RWPE2 (cell line): ENCODE measurements at regions not wholly inside any gene's neighbourhood (a gene's known extent, or its start where the extent isn't known, plus 50 kb on each side); places are given as distances from the start of the nearest gene placed in this dataset.

ENCODE experiments used
- ATAC-seq: fragments of 200-7000 bp; cut with Tn5 transposase; 3 replicates; pipeline ENCODE4 v1.9.1; 2021; ENCODE audit warnings: low read depth
- DNase-seq: peaks from one replicate; pipeline ENCODE4 v3.0.0-alpha.2; 2020; ENCODE audit warnings: low spot score
- H3K27ac ChIP-seq: fragments of 450-650 bp; 2 replicates; pipeline ENCODE4 v1.5.1; 2017; ENCODE audit warnings: mild to moderate bottlenecking; ENCODE audit not compliant: poor library complexity, severe bottlenecking
- H3K27me3 ChIP-seq: fragments of 250-450 bp; sonication (Bioruptor Pico); 2 replicates; pipeline ENCODE4 v1.5.1; 2021; ENCODE audit warnings: mild to moderate bottlenecking, moderate library complexity; ENCODE audit not compliant: insufficient read depth, poor library complexity, severe bottlenecking
- H3K36me3 ChIP-seq: fragments of 250-450 bp; sonication (Bioruptor Pico); 2 replicates; pipeline ENCODE4 v1.5.1; 2020; ENCODE audit warnings: low read depth, mild to moderate bottlenecking, moderate library complexity
- H3K4me1 ChIP-seq: fragments of 250-450 bp; sonication (Bioruptor Pico); 2 replicates; pipeline ENCODE4 v1.5.1; 2021; ENCODE audit warnings: mild to moderate bottlenecking, moderate library complexity; ENCODE audit not compliant: insufficient read depth, poor library complexity, severe bottlenecking
- H3K4me3 ChIP-seq: fragments of 250-450 bp; sonication (Bioruptor Pico); 2 replicates; pipeline ENCODE4 v1.5.1; 2021; ENCODE audit warnings: mild to moderate bottlenecking, moderate library complexity; ENCODE audit not compliant: severe bottlenecking
- H3K9me3 ChIP-seq: fragments of 250-450 bp; sonication (Bioruptor Pico); 2 replicates; pipeline ENCODE4 v1.5.1; 2021; ENCODE audit warnings: mild to moderate bottlenecking, moderate library complexity; ENCODE audit not compliant: severe bottlenecking
- TF ChIP-seq, protein P1 (sequence below): fragments of 450-650 bp; IDR thresholded peaks from one replicate; pipeline ENCODE4 v1.5.1; 2017; ENCODE audit warnings: mild to moderate bottlenecking, moderate library complexity; ENCODE audit not compliant: poor library complexity, severe bottlenecking

DNA sequence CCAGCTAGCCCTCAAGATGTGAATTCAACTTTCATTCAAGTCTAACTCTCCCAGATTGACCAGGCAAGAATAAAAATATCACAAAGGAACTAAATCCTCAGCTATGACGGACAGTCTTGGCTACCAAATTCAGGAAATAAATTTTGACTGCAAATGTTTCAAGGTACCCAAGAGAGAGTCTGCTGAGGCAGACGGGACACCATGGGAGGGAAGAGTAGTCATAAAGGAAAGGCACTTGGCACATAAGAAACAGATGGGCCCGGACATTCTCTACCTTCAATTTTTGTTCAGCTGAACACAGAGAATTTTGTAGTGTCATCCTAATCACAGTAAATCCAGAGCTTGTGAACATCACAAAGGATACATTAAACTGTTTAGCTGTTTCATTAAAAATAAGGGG lies 390.0 kb downstream of the DTWD2 start:
- H3K4me1 ChIP-seq: no peaks in the 10 kb centered on the region
- no peaks in the 10 kb centered on the region for H3K27me3 ChIP-seq
- no peak for ATAC-seq
- no peak for DNase-seq
- H3K36me3 ChIP-seq: no peaks in the 10 kb centered on the region
- no peaks in the 10 kb centered on the region for H3K9me3 ChIP-seq
- no peak overlapping the region for H3K27ac ChIP-seq
- TF ChIP-seq, protein P1, sequence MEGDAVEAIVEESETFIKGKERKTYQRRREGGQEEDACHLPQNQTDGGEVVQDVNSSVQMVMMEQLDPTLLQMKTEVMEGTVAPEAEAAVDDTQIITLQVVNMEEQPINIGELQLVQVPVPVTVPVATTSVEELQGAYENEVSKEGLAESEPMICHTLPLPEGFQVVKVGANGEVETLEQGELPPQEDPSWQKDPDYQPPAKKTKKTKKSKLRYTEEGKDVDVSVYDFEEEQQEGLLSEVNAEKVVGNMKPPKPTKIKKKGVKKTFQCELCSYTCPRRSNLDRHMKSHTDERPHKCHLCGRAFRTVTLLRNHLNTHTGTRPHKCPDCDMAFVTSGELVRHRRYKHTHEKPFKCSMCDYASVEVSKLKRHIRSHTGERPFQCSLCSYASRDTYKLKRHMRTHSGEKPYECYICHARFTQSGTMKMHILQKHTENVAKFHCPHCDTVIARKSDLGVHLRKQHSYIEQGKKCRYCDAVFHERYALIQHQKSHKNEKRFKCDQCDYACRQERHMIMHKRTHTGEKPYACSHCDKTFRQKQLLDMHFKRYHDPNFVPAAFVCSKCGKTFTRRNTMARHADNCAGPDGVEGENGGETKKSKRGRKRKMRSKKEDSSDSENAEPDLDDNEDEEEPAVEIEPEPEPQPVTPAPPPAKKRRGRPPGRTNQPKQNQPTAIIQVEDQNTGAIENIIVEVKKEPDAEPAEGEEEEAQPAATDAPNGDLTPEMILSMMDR: no peak
- no peak overlapping the region for H3K4me3 ChIP-seq

DNA sequence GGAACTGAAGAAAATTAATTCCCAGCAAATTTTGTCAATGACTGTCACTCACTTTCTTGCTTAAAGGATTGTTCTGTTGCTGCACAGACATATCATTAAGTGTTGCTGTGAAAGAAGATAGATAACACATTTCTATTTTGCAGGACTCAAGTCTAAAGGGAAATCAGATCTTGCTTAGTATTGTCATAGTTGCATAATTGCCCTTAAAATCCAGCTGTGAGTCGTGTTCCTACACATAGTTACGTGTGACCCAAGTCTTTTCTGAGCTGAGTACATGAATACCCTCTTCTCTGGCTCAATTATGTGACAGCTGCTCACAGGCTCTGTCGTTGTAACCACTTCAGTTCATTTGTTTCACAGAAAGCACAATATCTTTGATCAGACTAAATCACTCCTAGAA lies 390.8 kb downstream of the DTWD2 start:
- TF ChIP-seq, protein P1: no peak
- Histone ChIP-seq H3K9me3 (no peaks in the 10 kb centered on the region), H3K4me3 (no peak overlapping the region), H3K27me3 (no peaks in the 10 kb centered on the region), H3K36me3 (no peaks in the 10 kb centered on the region), H3K27ac (no peak overlapping the region), H3K4me1 (no peaks in the 10 kb centered on the region)
- DNase-seq (no peak), ATAC-seq (no peak)

DNA sequence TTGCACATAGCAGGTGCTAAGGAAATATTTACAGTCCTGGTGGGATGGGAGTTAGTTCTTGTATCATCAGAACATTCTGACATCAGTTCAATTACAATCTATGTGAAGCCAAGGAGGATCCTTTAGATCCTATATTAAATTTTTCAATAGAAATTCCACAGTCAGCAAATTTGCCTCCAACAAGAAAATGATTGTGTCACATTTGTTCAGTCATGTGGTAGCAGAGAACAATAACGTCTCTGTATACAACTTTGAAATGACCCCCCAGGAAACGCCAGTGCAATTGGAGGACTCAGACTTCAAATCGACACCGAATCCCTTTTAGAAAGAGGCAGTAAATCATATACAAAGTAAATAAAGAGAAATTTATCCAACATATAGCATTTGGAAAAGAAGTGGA lies 392.1 kb downstream of the DTWD2 start:
- Histone ChIP-seq H3K27ac (no peak overlapping the region), H3K9me3 (no peaks in the 10 kb centered on the region), H3K4me3 (no peak overlapping the region), H3K27me3 (peaks cover 4% of the 10 kb centered on the region), H3K36me3 (no peaks in the 10 kb centered on the region), H3K4me1 (no peaks in the 10 kb centered on the region)
- DNase-seq (no peak), ATAC-seq (no peak)
- TF ChIP-seq, protein P1: no peak

DNA sequence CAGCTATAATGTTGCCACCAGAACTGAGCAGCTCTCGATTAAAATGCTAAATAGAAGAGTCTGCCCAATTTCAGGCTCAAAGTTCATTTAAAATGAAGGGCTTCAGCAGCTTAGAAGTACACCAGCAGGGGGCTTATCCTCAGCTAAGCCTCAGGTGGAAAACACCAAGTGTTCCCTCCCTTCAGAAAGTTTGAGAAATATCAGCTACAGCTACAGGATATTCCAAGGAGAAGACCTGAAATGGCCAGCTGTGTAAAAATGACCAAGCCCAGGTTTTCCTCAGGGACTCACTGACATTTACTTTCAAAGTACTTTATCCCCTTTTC lies 395.4 kb downstream of the DTWD2 start:
- no peaks in the 10 kb centered on the region for H3K9me3 ChIP-seq
- no peaks in the 10 kb centered on the region for H3K4me1 ChIP-seq
- TF ChIP-seq, protein P1: peak; percentile 23
- H3K27ac ChIP-seq: no peak overlapping the region
- H3K36me3 ChIP-seq: no peaks in the 10 kb centered on the region
- DNase-seq (no peak), ATAC-seq (peak; percentile 45; the same call in 1 of the 3 replicates)
- H3K4me3 ChIP-seq: no peak overlapping the region
- peaks cover 9% of the 10 kb centered on the region for H3K27me3 ChIP-seq

DNA sequence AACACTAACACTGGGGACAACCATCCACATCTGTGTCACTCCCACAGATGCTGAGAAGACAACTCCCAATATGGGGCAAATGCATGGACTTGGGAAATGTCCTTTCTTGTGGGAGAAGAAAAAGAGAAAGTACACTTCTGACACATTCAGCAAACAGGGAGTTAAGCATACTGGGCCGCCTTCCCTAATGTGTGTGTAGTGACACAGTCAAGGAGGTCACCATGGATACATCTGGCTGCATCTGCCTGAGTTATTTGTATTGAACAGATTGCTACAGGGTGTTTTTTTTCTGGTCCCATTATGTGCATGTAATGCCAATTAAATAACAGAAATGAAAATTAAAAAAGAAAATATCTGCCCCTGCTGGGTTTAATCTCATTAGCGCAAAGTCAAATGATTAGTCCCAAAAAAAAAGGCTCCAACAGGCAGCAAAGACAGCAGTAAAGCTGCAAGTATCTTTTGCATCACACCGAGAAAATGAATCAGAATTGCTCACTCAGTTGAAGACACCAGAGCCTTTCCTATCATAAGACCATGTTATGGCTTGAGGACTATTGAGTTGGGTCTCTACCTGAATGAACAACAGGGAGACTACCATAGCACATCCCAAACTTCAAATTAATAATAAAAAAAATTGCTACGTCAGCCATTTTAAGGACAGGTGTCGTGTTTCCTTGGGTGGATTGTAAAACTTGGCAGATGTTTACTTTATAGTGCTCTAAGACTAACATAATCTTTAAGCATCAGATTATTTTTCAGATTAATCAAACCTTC lies 395.9 kb downstream of the DTWD2 start:
- Histone ChIP-seq H3K27ac (no peak overlapping the region), H3K36me3 (no peaks in the 10 kb centered on the region), H3K4me1 (no peaks in the 10 kb centered on the region), H3K4me3 (no peak overlapping the region), H3K9me3 (no peaks in the 10 kb centered on the region), H3K27me3 (peaks cover 9% of the 10 kb centered on the region)
- ATAC-seq (no peak), DNase-seq (no peak)
- TF ChIP-seq, protein P1: no peak
